ENCODE measurements at regions not wholly inside any gene's neighbourhood (a gene's known extent, or its start where the extent isn't known, plus 50 kb on each side); places are given as distances from the start of the nearest gene placed in this dataset.

GRCh38 chr15:77840991-77841775 is 208.5 kb upstream of the LINGO1 start:
- no peak overlapping the region for H3K4me3 ChIP-seq
- H3K9me3 ChIP-seq: peaks cover 0 to 20% (median 0%) of the 10 kb centered on the region in 3 donors
- no peaks in the 10 kb centered on the region for H3K4me1 ChIP-seq
- H3K36me3 ChIP-seq: no peaks in the 10 kb centered on the region
- WGBS, 2 donors (ENCODE audit: low coverage in 1 of 2): 59 to 62% methylated on average over 8 to 10 of the region's 11 CpGs
- TF ChIP-seq, protein P1, sequence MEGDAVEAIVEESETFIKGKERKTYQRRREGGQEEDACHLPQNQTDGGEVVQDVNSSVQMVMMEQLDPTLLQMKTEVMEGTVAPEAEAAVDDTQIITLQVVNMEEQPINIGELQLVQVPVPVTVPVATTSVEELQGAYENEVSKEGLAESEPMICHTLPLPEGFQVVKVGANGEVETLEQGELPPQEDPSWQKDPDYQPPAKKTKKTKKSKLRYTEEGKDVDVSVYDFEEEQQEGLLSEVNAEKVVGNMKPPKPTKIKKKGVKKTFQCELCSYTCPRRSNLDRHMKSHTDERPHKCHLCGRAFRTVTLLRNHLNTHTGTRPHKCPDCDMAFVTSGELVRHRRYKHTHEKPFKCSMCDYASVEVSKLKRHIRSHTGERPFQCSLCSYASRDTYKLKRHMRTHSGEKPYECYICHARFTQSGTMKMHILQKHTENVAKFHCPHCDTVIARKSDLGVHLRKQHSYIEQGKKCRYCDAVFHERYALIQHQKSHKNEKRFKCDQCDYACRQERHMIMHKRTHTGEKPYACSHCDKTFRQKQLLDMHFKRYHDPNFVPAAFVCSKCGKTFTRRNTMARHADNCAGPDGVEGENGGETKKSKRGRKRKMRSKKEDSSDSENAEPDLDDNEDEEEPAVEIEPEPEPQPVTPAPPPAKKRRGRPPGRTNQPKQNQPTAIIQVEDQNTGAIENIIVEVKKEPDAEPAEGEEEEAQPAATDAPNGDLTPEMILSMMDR (IDR thresholded peaks at IDR 0.05): no peak
- no peak for TF ChIP-seq EP300 (IDR thresholded peaks at IDR 0.05)
- TF ChIP-seq POLR2A (IDR thresholded peaks at IDR 0.05): no peak
- TF ChIP-seq POLR2AphosphoS5 (IDR thresholded peaks at IDR 0.05): no peak
- no peak overlapping the region for H3K27ac ChIP-seq
- peaks cover 73% of the 10 kb centered on the region for H3K27me3 ChIP-seq
- ATAC-seq: no peak

GRCh38 chr15:77839970-77840905 is 207.5 kb upstream of the LINGO1 start:
- TF ChIP-seq, protein P1 (IDR thresholded peaks at IDR 0.05): no peak
- no peak for TF ChIP-seq POLR2A (IDR thresholded peaks at IDR 0.05)
- TF ChIP-seq EP300 (IDR thresholded peaks at IDR 0.05): no peak
- TF ChIP-seq POLR2AphosphoS5 (IDR thresholded peaks at IDR 0.05): no peak
- whole genome bisulfite sequencing, 2 donors (ENCODE audit: low coverage in 1 of 2): 39 to 75% methylated on average over 1 to 4 of the region's 11 CpGs
- no peak for ATAC-seq
- Histone ChIP-seq H3K4me3 (no peak overlapping the region), H3K4me1 (no peaks in the 10 kb centered on the region), H3K27me3 (peaks cover 74% of the 10 kb centered on the region), H3K36me3 (no peaks in the 10 kb centered on the region), H3K27ac (no peak overlapping the region), H3K9me3 (peaks cover 0 to 14% (median 0%) of the 10 kb centered on the region in 3 donors)

GRCh38 chr15:77839456-77839855 is 206.7 kb upstream of the LINGO1 start:
- TF ChIP-seq, protein P1 (IDR thresholded peaks at IDR 0.05): no peak
- no peak for TF ChIP-seq POLR2A (IDR thresholded peaks at IDR 0.05)
- 85 to 87% methylated on average over 4 to 6 of the region's 8 CpGs for WGBS, 2 donors (ENCODE audit: low coverage in 1 of 2)
- no peaks in the 10 kb centered on the region for H3K36me3 ChIP-seq
- H3K4me1 ChIP-seq: no peaks in the 10 kb centered on the region
- no peak overlapping the region for H3K27ac ChIP-seq
- ATAC-seq: no peak
- H3K4me3 ChIP-seq: no peak overlapping the region
- H3K27me3 ChIP-seq: peaks cover 74% of the 10 kb centered on the region
- peaks cover 0 to 6% (median 0%) of the 10 kb centered on the region in 3 donors for H3K9me3 ChIP-seq

- no peak overlapping the region for H3K4me3 ChIP-seq
- WGBS, 2 donors (ENCODE audit: low coverage in 1 of 2): no CpG with 5 or more reads among the region's 4 CpGs
- ATAC-seq: no peak
- H3K36me3 ChIP-seq: no peaks in the 10 kb centered on the region
- TF ChIP-seq POLR2AphosphoS5 (IDR thresholded peaks at IDR 0.05) (no peak), POLR2A (IDR thresholded peaks at IDR 0.05) (no peak), EP300 (IDR thresholded peaks at IDR 0.05) (no peak)
- TF ChIP-seq, protein P1 (IDR thresholded peaks at IDR 0.05): no peak
- no peak overlapping the region for H3K27ac ChIP-seq
- H3K4me1 ChIP-seq: no peaks in the 10 kb centered on the region
- H3K27me3 ChIP-seq: peaks cover 73% of the 10 kb centered on the region
- no peaks in the 10 kb centered on the region for H3K9me3 ChIP-seq
Observed at GRCh38 chr15:77838595-77838994, 205.9 kb upstream of the LINGO1 start.
